Mammary epithelial cell (primary cell): ENCODE measurements at regions not wholly inside any gene's neighbourhood (a gene's known extent, or its start where the extent isn't known, plus 50 kb on each side); places are given as distances from the start of the nearest gene placed in this dataset.

Experiments
- EZH2 ChIP-seq: IDR thresholded peaks from 2 replicates; pipeline ENCODE4 v1.6.1; 2012; ENCODE audit warnings: low read length, inconsistent platforms, borderline replicate concordance
- TF ChIP-seq, protein P1 (sequence below), 2 donors: IDR thresholded peaks in 1 of 2; conservative IDR thresholded peaks in 1 of 2; 2 replicates each; pipeline ENCODE4 v1.5.1; 2011 to 2012; ENCODE audit warnings: inconsistent platforms in 2 of 2, low read length in 2 of 2, mild to moderate bottlenecking in 2 of 2, control low read depth in 1 of 2, low read depth in 1 of 2; ENCODE audit not compliant: insufficient read depth in 1 of 2; ENCODE audit errors: extremely low read depth in 1 of 2

DNA sequence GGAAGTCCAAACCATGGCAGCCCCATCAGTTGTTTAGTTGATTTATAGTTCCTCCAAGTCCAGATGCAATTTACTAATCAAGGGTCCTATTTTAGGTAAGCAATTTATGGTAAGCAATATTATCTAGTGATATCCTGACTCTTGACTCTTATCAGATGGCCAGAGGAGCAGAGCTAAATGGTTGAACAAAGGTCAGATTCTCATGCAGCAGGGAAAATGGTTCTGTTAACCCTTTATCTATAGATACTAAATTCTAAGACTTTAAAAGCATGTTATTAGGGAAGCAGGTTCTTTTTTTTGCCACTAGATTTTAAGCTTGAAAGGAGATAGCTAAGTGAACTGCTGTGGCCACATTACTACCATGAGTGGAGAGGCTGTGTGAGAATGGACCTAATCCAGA lies 427.1 kb upstream of the FBXO33 start:
- TF ChIP-seq, protein P1, sequence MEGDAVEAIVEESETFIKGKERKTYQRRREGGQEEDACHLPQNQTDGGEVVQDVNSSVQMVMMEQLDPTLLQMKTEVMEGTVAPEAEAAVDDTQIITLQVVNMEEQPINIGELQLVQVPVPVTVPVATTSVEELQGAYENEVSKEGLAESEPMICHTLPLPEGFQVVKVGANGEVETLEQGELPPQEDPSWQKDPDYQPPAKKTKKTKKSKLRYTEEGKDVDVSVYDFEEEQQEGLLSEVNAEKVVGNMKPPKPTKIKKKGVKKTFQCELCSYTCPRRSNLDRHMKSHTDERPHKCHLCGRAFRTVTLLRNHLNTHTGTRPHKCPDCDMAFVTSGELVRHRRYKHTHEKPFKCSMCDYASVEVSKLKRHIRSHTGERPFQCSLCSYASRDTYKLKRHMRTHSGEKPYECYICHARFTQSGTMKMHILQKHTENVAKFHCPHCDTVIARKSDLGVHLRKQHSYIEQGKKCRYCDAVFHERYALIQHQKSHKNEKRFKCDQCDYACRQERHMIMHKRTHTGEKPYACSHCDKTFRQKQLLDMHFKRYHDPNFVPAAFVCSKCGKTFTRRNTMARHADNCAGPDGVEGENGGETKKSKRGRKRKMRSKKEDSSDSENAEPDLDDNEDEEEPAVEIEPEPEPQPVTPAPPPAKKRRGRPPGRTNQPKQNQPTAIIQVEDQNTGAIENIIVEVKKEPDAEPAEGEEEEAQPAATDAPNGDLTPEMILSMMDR (conservative IDR thresholded peaks at IDR 0.05 in 1 of 2, IDR thresholded peaks at IDR 0.05 in 1 of 2; ENCODE audit: extremely low read depth in 1 of 2, insufficient read depth in 1 of 2, low read depth in 1 of 2, low read length in 2 of 2), result no peak
- TF ChIP-seq EZH2, result no peak
